ENCODE measurements at regions not wholly inside any gene's neighbourhood (a gene's known extent, or its start where the extent isn't known, plus 50 kb on each side); places are given as distances from the start of the nearest gene placed in this dataset.

DNA sequence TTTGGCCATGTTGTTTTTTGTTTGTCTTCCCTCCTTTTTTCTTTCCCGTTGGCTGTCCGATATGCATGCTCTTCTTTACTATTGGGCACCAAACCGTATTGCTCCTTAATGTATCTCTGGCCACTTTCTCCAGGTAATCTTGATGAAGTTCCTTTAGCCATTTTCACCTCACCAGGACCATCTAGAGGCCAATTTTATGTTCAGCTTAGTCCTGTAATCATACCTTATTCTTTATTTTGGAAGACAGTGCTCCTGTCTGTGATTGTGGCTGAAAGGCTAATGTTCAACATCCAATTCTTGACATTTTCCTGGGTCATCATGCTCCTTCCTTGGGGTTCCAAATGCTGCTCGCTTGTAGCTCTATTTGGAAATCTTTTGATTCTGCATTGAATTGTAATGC, 169.5 kb downstream of the S1PR1 start:
- ChIA-PET CTCF (no interaction called here), POLR2A (no interaction called here)
- DNase-seq (ENCODE audit: low read depth in 1 of 2, low spot score in 1 of 2) (no peak), ATAC-seq (no peak), FAIRE-seq (no peak)
- Histone ChIP-seq H3K4me1 (no peaks in the 10 kb centered on the region), H3K9me3 (no peaks in the 10 kb centered on the region), H3K4me3 (no peak overlapping the region), H3K4me2 (no peak overlapping the region), H3K27ac (no peak overlapping the region)
- TF ChIP-seq GATA3 (IDR thresholded peaks at IDR 0.05; ENCODE audit: borderline replicate concordance) (no peak), NFE2L2 (conservative IDR thresholded peaks at IDR 0.05; ENCODE audit: low read length) (no peak), FOSL2 (IDR thresholded peaks at IDR 0.05) (no peak), FOSL2 (CRISPR knock-in tag; IDR thresholded peaks at IDR 0.05) (no peak), KDM5A (IDR thresholded peaks at IDR 0.05) (no peak), PHF8 (IDR thresholded peaks at IDR 0.05; ENCODE audit: borderline replicate concordance, low read depth) (no peak), BHLHE40 (IDR thresholded peaks at IDR 0.05; ENCODE audit: low read depth, low read length) (no peak), MYC (IDR thresholded peaks at IDR 0.05; ENCODE audit: borderline replicate concordance, low read length) (no peak), RNF2 (IDR thresholded peaks at IDR 0.05; ENCODE audit: borderline replicate concordance, low read depth) (no peak)
- WGBS (ENCODE audit: missing lambda C conversion rate) = 11% methylated on average over 4 of the region's 4 CpGs

DNA sequence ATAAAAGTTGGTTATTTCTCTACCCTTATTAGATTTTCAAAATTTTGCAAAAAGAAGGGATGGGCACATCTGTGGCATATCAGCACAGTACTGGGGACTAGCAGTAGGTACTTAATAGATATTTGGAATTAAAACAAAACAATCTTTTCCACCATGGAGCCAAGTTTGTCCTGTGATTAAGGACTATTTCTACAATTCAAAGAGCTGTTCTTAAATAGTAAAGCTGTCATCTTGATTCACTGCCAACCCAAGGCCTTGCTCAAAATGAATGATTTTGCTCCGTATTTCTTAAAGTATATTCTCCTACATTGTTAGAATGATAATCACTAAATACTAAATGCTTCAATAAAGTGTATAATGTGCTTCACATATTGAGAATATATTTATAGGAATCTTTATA, 169.9 kb downstream of the S1PR1 start:
- Histone ChIP-seq H3K9me3 (no peaks in the 10 kb centered on the region), H3K27ac (no peak overlapping the region), H3K4me1 (no peaks in the 10 kb centered on the region), H3K4me2 (no peak overlapping the region), H3K4me3 (no peak overlapping the region)
- 12% methylated on average over 1 of the region's 1 CpG for WGBS (ENCODE audit: missing lambda C conversion rate)
- DNase-seq (ENCODE audit: low read depth in 1 of 2, low spot score in 1 of 2) = no peak
- POLR2A ChIA-PET = no interaction called here
- TF ChIP-seq TFCP2L1 (CRISPR knock-in tag; IDR thresholded peaks at IDR 0.05) = no peak
- no peak for TF ChIP-seq ESRRA (IDR thresholded peaks at IDR 0.05; ENCODE audit: borderline replicate concordance, low read length)
- no peak for TF ChIP-seq EHMT2 (IDR thresholded peaks at IDR 0.05; ENCODE audit: low read depth)
- TF ChIP-seq, protein P1, sequence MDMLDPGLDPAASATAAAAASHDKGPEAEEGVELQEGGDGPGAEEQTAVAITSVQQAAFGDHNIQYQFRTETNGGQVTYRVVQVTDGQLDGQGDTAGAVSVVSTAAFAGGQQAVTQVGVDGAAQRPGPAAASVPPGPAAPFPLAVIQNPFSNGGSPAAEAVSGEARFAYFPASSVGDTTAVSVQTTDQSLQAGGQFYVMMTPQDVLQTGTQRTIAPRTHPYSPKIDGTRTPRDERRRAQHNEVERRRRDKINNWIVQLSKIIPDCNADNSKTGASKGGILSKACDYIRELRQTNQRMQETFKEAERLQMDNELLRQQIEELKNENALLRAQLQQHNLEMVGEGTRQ (IDR thresholded peaks at IDR 0.05) = no peak
- TF ChIP-seq, protein P2, sequence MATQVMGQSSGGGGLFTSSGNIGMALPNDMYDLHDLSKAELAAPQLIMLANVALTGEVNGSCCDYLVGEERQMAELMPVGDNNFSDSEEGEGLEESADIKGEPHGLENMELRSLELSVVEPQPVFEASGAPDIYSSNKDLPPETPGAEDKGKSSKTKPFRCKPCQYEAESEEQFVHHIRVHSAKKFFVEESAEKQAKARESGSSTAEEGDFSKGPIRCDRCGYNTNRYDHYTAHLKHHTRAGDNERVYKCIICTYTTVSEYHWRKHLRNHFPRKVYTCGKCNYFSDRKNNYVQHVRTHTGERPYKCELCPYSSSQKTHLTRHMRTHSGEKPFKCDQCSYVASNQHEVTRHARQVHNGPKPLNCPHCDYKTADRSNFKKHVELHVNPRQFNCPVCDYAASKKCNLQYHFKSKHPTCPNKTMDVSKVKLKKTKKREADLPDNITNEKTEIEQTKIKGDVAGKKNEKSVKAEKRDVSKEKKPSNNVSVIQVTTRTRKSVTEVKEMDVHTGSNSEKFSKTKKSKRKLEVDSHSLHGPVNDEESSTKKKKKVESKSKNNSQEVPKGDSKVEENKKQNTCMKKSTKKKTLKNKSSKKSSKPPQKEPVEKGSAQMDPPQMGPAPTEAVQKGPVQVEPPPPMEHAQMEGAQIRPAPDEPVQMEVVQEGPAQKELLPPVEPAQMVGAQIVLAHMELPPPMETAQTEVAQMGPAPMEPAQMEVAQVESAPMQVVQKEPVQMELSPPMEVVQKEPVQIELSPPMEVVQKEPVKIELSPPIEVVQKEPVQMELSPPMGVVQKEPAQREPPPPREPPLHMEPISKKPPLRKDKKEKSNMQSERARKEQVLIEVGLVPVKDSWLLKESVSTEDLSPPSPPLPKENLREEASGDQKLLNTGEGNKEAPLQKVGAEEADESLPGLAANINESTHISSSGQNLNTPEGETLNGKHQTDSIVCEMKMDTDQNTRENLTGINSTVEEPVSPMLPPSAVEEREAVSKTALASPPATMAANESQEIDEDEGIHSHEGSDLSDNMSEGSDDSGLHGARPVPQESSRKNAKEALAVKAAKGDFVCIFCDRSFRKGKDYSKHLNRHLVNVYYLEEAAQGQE (IDR thresholded peaks at IDR 0.05) = no peak
- TF ChIP-seq CHD2 (IDR thresholded peaks at IDR 0.05; ENCODE audit: low read length, partially characterized antibody) = no peak
- TF ChIP-seq ZFP36 (IDR thresholded peaks at IDR 0.05; ENCODE audit: borderline replicate concordance, partially characterized antibody) = no peak
- no peak for ATAC-seq
- no peak for FAIRE-seq
- CTCF ChIA-PET = no interaction called here

DNA sequence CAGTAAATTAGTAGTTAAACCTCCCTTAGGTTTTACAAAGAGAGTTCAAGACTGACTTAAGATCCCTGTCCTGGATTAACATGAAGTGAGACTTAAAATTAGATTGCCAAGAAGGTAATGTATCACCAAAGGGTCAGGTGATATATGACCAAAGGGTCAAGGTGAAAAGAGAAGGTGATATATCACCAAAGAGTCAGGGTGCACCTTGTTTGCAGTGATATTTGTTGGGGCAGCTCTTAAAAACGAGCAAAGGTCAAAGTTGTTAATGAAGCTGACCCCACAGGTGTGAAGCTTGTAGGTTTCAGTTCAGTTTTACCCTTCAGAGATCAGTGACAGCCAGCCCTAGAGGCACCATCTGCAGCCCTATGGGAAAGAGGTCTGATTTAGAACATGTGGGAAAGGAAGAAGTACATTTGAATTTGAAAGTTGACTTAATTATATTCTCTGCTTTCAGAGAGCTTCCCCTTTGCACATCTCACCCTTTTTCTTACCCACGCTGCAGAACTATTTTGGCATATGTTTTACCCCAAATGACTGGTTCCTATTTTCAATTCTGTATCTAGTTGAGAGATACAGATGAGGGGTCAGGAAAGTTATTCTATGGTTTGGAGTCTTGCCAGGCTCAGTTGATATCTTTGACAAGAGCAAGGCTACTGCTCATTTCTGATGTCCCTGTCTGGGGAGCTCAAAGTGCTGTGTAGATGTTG, 170.8 kb downstream of the S1PR1 start:
- Histone ChIP-seq H3K4me1 (no peaks in the 10 kb centered on the region), H3K4me2 (no peak overlapping the region), H3K4me3 (no peak overlapping the region), H3K9me3 (no peaks in the 10 kb centered on the region), H3K27ac (no peak overlapping the region)
- ChIA-PET POLR2A (no interaction called here), CTCF (no interaction called here)
- 2% methylated on average over 2 of the region's 2 CpGs for WGBS (ENCODE audit: missing lambda C conversion rate)
- DNase-seq (ENCODE audit: low read depth in 1 of 2, low spot score in 1 of 2) = no peak
- FAIRE-seq = no peak
- no peak for ATAC-seq
- TF ChIP-seq POLR2AphosphoS2 (conservative IDR thresholded peaks at IDR 0.05; ENCODE audit: low read length) = no peak
- TF ChIP-seq CBX8 (IDR thresholded peaks at IDR 0.05) = no peak
- no peak for TF ChIP-seq ESRRA (IDR thresholded peaks at IDR 0.05; ENCODE audit: borderline replicate concordance, low read length)
- TF ChIP-seq HOXA7 (CRISPR knock-in tag; IDR thresholded peaks at IDR 0.05) = no peak
- TF ChIP-seq, protein P3, sequence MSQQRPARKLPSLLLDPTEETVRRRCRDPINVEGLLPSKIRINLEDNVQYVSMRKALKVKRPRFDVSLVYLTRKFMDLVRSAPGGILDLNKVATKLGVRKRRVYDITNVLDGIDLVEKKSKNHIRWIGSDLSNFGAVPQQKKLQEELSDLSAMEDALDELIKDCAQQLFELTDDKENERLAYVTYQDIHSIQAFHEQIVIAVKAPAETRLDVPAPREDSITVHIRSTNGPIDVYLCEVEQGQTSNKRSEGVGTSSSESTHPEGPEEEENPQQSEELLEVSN (IDR thresholded peaks at IDR 0.05; ENCODE audit: borderline replicate concordance, low read depth) = no peak
- no peak for TF ChIP-seq NR3C1 (IDR thresholded peaks at IDR 0.05)
- no peak for TF ChIP-seq RCOR1 (IDR thresholded peaks at IDR 0.05; ENCODE audit: low read depth, low read length)
- TF ChIP-seq, protein P4, sequence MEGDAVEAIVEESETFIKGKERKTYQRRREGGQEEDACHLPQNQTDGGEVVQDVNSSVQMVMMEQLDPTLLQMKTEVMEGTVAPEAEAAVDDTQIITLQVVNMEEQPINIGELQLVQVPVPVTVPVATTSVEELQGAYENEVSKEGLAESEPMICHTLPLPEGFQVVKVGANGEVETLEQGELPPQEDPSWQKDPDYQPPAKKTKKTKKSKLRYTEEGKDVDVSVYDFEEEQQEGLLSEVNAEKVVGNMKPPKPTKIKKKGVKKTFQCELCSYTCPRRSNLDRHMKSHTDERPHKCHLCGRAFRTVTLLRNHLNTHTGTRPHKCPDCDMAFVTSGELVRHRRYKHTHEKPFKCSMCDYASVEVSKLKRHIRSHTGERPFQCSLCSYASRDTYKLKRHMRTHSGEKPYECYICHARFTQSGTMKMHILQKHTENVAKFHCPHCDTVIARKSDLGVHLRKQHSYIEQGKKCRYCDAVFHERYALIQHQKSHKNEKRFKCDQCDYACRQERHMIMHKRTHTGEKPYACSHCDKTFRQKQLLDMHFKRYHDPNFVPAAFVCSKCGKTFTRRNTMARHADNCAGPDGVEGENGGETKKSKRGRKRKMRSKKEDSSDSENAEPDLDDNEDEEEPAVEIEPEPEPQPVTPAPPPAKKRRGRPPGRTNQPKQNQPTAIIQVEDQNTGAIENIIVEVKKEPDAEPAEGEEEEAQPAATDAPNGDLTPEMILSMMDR (IDR thresholded peaks at IDR 0.05) = no peak
- no peak for TF ChIP-seq POLR2A (IDR thresholded peaks at IDR 0.05; ENCODE audit: low read length)
- TF ChIP-seq NFE2L2 (conservative IDR thresholded peaks at IDR 0.05; ENCODE audit: low read length) = no peak
- no peak for TF ChIP-seq FOXS1 (CRISPR knock-in tag; IDR thresholded peaks at IDR 0.05)
- TF ChIP-seq GATA3 (IDR thresholded peaks at IDR 0.05; ENCODE audit: borderline replicate concordance) = no peak
- no peak for TF ChIP-seq EHMT2 (IDR thresholded peaks at IDR 0.05; ENCODE audit: low read depth)
- TF ChIP-seq MYC (IDR thresholded peaks at IDR 0.05; ENCODE audit: borderline replicate concordance, low read length) = no peak
- TF ChIP-seq ZNF302 (CRISPR knock-in tag; IDR thresholded peaks at IDR 0.05) = no peak
- TF ChIP-seq HEYL (CRISPR knock-in tag; IDR thresholded peaks at IDR 0.05) = no peak

Measured in A549 (cell line).